GM23248 (cell line): ENCODE measurements at regions not wholly inside any gene's neighbourhood (a gene's known extent, or its start where the extent isn't known, plus 50 kb on each side); places are given as distances from the start of the nearest gene placed in this dataset.
A peak's percentile ranks its signal among the peaks of the same experiment; 100 is the strongest.

Experiments
- DNase-seq: peaks from one replicate; pipeline ENCODE4 v3.0.0-alpha.2; 2015
- H2AFZ ChIP-seq: fragments of 200-600 bp; sonication (generic); 2 replicates; pipeline ENCODE4 v1.6.1; 2016; ENCODE audit warnings: antibody characterized with exemption
- H3F3A ChIP-seq: fragments of 200-600 bp; sonication (generic); 2 replicates; pipeline ENCODE4 v1.6.1; 2016; ENCODE audit warnings: mild to moderate bottlenecking, antibody characterized with exemption, mixed run types; ENCODE audit not compliant: insufficient read depth
- H3K27ac ChIP-seq: fragments of 200-600 bp; sonication (generic); 2 replicates; pipeline ENCODE4 v1.5.1; 2016; ENCODE audit warnings: mild to moderate bottlenecking
- H3K27me3 ChIP-seq: fragments of 200-600 bp; sonication (generic); replicated peaks from 2 replicates; pipeline ENCODE4 v1.6.1; 2016; ENCODE audit warnings: mild to moderate bottlenecking; ENCODE audit not compliant: insufficient read depth
- H3K36me3 ChIP-seq: fragments of 200-600 bp; sonication (generic); 2 replicates; pipeline ENCODE4 v1.6.1; 2016; ENCODE audit warnings: low read depth, mild to moderate bottlenecking
- H3K4me1 ChIP-seq: fragments of 200-600 bp; sonication (generic); 2 replicates; pipeline ENCODE4 v1.6.1; 2016; ENCODE audit warnings: mild to moderate bottlenecking; ENCODE audit not compliant: insufficient read depth
- H3K4me2 ChIP-seq: fragments of 200-600 bp; sonication (generic); one replicate; pipeline ENCODE4 v1.6.1; 2016; ENCODE audit warnings: mild to moderate bottlenecking; ENCODE audit not compliant: unreplicated experiment
- H3K4me3 ChIP-seq: fragments of 200-600 bp; sonication (generic); 2 replicates; pipeline ENCODE4 v1.5.1; 2016; ENCODE audit warnings: mild to moderate bottlenecking
- H3K79me2 ChIP-seq: fragments of 200-600 bp; sonication (generic); 2 replicates; pipeline ENCODE4 v1.6.1; 2016; ENCODE audit warnings: mild to moderate bottlenecking; ENCODE audit not compliant: insufficient read depth
- H3K9ac ChIP-seq: fragments of 200-600 bp; sonication (generic); 2 replicates; pipeline ENCODE4 v1.6.1; 2016; ENCODE audit warnings: mild to moderate bottlenecking
- H3K9me2 ChIP-seq: fragments of 200-600 bp; sonication (generic); 2 replicates; pipeline ENCODE4 v1.6.1; 2016; ENCODE audit warnings: mixed run types, mild to moderate bottlenecking, moderate library complexity; ENCODE audit not compliant: insufficient read depth
- H3K9me3 ChIP-seq: fragments of 200-600 bp; sonication (generic); one replicate; pipeline ENCODE4 v1.6.1; 2017; ENCODE audit warnings: low read depth
- H4K20me1 ChIP-seq: fragments of 200-600 bp; sonication (generic); 2 replicates; pipeline ENCODE4 v1.6.0; 2016; ENCODE audit not compliant: insufficient read depth
- EZH2 ChIP-seq: fragments of 200-600 bp; sonication (generic); IDR thresholded peaks from 2 replicates; pipeline ENCODE4 v1.6.1; 2018; ENCODE audit warnings: antibody characterized with exemption, mild to moderate bottlenecking; ENCODE audit not compliant: insufficient read depth, poor library complexity, severe bottlenecking
- EZH2phosphoT487 ChIP-seq: fragments of 200-600 bp; sonication (generic); IDR thresholded peaks from 2 replicates; pipeline ENCODE4 v1.6.1; 2018; ENCODE audit warnings: antibody characterized with exemption, moderate library complexity, mild to moderate bottlenecking, low read depth; ENCODE audit not compliant: insufficient read depth
- WGBS, 2 experiments: methylation state at CpG; one replicate each; pipeline ENCODE4 v1.1.6; 2015 to 2017; ENCODE audit warnings: low lambda C conversion rate in 2 of 2, low coverage in 1 of 2; ENCODE audit errors: missing lambda C conversion rate in 2 of 2; 5-methylcytosine and 5-hydroxymethylcytosine counted together
- in situ Hi-C: fragments of 300-500 bp; cut with MboI; formaldehyde crosslinking; loops from 2 replicates; pipeline ENCODE4 v1.15.0; 2020

GRCh38 chr9:108345826-108346225 lies 510.0 kb downstream of the ACTL7B start:
- H3K9me2 ChIP-seq, result no peaks in the 10 kb centered on the region
- H2AFZ ChIP-seq, result no peak overlapping the region
- H3K4me2 ChIP-seq, result no peak overlapping the region
- H3K4me1 ChIP-seq, result no peaks in the 10 kb centered on the region
- no peaks in the 10 kb centered on the region for H3K9me3 ChIP-seq
- H4K20me1 ChIP-seq, result no peaks in the 10 kb centered on the region
- no peak for TF ChIP-seq EZH2phosphoT487
- H3K27ac ChIP-seq, result no peak overlapping the region
- H3K27me3 ChIP-seq, result no peaks in the 10 kb centered on the region
- H3K79me2 ChIP-seq, result no peaks in the 10 kb centered on the region
- H3K9ac ChIP-seq, result no peak overlapping the region
- no peak overlapping the region for H3K4me3 ChIP-seq
- in situ Hi-C loops, result no loop called here
- DNase-seq, result no peak
- H3K36me3 ChIP-seq, result no peaks in the 10 kb centered on the region
- no peaks in the 10 kb centered on the region for H3F3A ChIP-seq
- 59 to 60% methylated on average over 3 of the region's 3 CpGs for WGBS, 2 experiments

GRCh38 chr9:108339251-108339650 lies 516.5 kb downstream of the ACTL7B start:
- WGBS, 2 experiments, result 6 to 14% methylated on average over 3 of the region's 3 CpGs
- Histone ChIP-seq H3K27me3 (no peaks in the 10 kb centered on the region), H3K4me1 (no peaks in the 10 kb centered on the region), H4K20me1 (no peaks in the 10 kb centered on the region), H3K36me3 (no peaks in the 10 kb centered on the region), H3K9me3 (no peaks in the 10 kb centered on the region), H3K9ac (no peak overlapping the region), H3K27ac (no peak overlapping the region), H3K4me2 (no peak overlapping the region), H2AFZ (no peak overlapping the region), H3F3A (no peaks in the 10 kb centered on the region), H3K4me3 (no peak overlapping the region), H3K79me2 (no peaks in the 10 kb centered on the region), H3K9me2 (no peaks in the 10 kb centered on the region)
- in situ Hi-C loops, result no loop called here
- peak; percentile 8 for DNase-seq
- TF ChIP-seq EZH2 (no peak), EZH2phosphoT487 (no peak)

- no peaks in the 10 kb centered on the region for H3K4me1 ChIP-seq
- no peaks in the 10 kb centered on the region for H3K27me3 ChIP-seq
- H3K4me3 ChIP-seq, result no peak overlapping the region
- WGBS, 2 experiments, result 62 to 71% methylated on average over 2 of the region's 2 CpGs
- no peaks in the 10 kb centered on the region for H3K9me2 ChIP-seq
- no peaks in the 10 kb centered on the region for H3F3A ChIP-seq
- no peak for TF ChIP-seq EZH2
- no peak for TF ChIP-seq EZH2phosphoT487
- H3K9me3 ChIP-seq, result no peaks in the 10 kb centered on the region
- H3K4me2 ChIP-seq, result no peak overlapping the region
- in situ Hi-C loops, result no loop called here
- H3K27ac ChIP-seq, result no peak overlapping the region
- DNase-seq, result no peak
- no peaks in the 10 kb centered on the region for H4K20me1 ChIP-seq
- H3K36me3 ChIP-seq, result no peaks in the 10 kb centered on the region
- no peak overlapping the region for H3K9ac ChIP-seq
- H3K79me2 ChIP-seq, result no peaks in the 10 kb centered on the region
- H2AFZ ChIP-seq, result no peak overlapping the region
Measured at GRCh38 chr9:108336575-108336974, 519.2 kb downstream of the ACTL7B start.

GRCh38 chr9:108333530-108333983 lies 522.2 kb downstream of the ACTL7B start:
- no peaks in the 10 kb centered on the region for H3K9me3 ChIP-seq
- no peaks in the 10 kb centered on the region for H4K20me1 ChIP-seq
- H3K27me3 ChIP-seq, result no peaks in the 10 kb centered on the region
- H3K9me2 ChIP-seq, result no peaks in the 10 kb centered on the region
- H3K36me3 ChIP-seq, result no peaks in the 10 kb centered on the region
- no peak overlapping the region for H3K4me3 ChIP-seq
- no peak overlapping the region for H2AFZ ChIP-seq
- no peaks in the 10 kb centered on the region for H3K79me2 ChIP-seq
- H3K4me1 ChIP-seq, result no peaks in the 10 kb centered on the region
- no peak for DNase-seq
- H3K9ac ChIP-seq, result no peak overlapping the region
- H3K4me2 ChIP-seq, result no peak overlapping the region
- in situ Hi-C loops, result no loop called here
- no peaks in the 10 kb centered on the region for H3F3A ChIP-seq
- H3K27ac ChIP-seq, result no peak overlapping the region
- TF ChIP-seq EZH2phosphoT487, result no peak
- TF ChIP-seq EZH2, result no peak
- WGBS, 2 experiments, result 86 to 95% methylated on average over 1 of the region's 1 CpG

GRCh38 chr9:108331596-108331995 lies 524.2 kb downstream of the ACTL7B start:
- H3K9ac ChIP-seq, result no peak overlapping the region
- H3K4me3 ChIP-seq, result no peak overlapping the region

More at GRCh38 chr9:108331596-108331995, 524.2 kb downstream of the ACTL7B start:
- no peaks in the 10 kb centered on the region for H3K79me2 ChIP-seq
- H4K20me1 ChIP-seq, result no peaks in the 10 kb centered on the region
- H3K9me2 ChIP-seq, result no peaks in the 10 kb centered on the region
- peaks cover 2% of the 10 kb centered on the region for H3K9me3 ChIP-seq
- TF ChIP-seq EZH2 (no peak), EZH2phosphoT487 (no peak)
- no peaks in the 10 kb centered on the region for H3K27me3 ChIP-seq
- in situ Hi-C loops, result no loop called here
- WGBS, 2 experiments, result 59 to 73% methylated on average over 2 of the region's 2 CpGs
- H3K36me3 ChIP-seq, result no peaks in the 10 kb centered on the region
- no peak overlapping the region for H3K4me2 ChIP-seq
- no peaks in the 10 kb centered on the region for H3F3A ChIP-seq
- no peak overlapping the region for H3K27ac ChIP-seq
- no peak overlapping the region for H2AFZ ChIP-seq
- no peak for DNase-seq
- no peaks in the 10 kb centered on the region for H3K4me1 ChIP-seq
